ENCODE measurements at regions not wholly inside any gene's neighbourhood (a gene's known extent, or its start where the extent isn't known, plus 50 kb on each side); places are given as distances from the start of the nearest gene placed in this dataset.

DNA sequence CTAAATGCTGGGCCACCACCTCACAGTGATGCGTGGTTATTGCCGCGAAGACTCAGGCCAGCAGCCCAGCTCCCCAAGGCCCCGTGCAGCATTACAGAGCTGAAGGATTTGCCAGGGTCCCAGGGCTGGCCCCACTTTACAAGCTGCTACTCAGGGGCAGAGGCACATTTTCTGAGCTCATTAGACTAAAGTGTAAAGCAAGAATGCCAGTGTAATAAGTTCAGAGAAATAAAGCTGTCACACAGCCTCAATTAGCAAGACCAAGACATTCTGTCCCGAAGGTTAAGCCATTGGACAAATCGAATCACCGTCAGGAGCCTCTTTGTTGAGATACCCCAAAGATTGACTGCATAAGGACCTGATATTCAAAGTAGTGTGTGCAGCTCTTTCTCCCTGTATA is 428.4 kb downstream of the EFNB2 start (continued):
- no peak for TF ChIP-seq ETS1 (IDR thresholded peaks at IDR 0.05)
- no peak for TF ChIP-seq ZNF331 (CRISPR knock-in tag; IDR thresholded peaks at IDR 0.05; ENCODE audit: low read depth)

DNA sequence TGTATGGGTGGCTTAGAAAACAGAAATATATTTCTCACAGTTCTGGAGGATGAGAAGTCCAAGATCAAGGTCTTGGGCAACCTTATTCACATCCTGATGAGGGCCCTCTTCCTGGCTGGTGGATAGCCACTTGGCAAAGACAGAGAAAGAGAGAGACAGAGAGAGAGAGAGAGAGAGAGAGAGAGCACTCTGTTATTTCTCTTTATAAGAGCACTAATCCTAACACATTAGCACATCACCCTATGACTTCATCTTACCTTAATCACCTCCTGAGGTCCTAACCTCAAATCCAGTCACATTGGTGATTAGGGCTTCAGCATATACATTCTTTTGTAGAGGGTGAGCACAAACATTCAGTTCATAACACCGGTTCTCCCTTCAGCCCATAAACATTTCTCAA is 430.3 kb downstream of the EFNB2 start:
- H3K36me3 Mint-ChIP-seq (ENCODE audit: low read depth), result peaks cover 4% of the 10 kb centered on the region; the same call in 1 of the 3 replicates
- no peak for ATAC-seq
- Histone ChIP-seq H3K4me3 (no peak overlapping the region), H3K4me1 (ENCODE audit: insufficient read depth) (peaks cover 21% of the 10 kb centered on the region), H3K4me2 (no peak overlapping the region), H3K79me2 (replicated peaks; ENCODE audit: insufficient read depth) (no peaks in the 10 kb centered on the region), H4K20me1 (replicated peaks; ENCODE audit: insufficient read depth) (no peaks in the 10 kb centered on the region), H3K36me3 (ENCODE audit: insufficient read depth) (no peaks in the 10 kb centered on the region), H3K27ac (ENCODE audit: low read depth) (no peak overlapping the region), H3F3A (replicated peaks; ENCODE audit: low read depth) (no peaks in the 10 kb centered on the region), H3K9me2 (ENCODE audit: insufficient read depth) (no peaks in the 10 kb centered on the region; the same call in 1 of the 2 replicates), H3K27me3 (ENCODE audit: insufficient read depth) (no peaks in the 10 kb centered on the region), H2AFZ (no peak overlapping the region)
- peaks cover 36% of the 10 kb centered on the region for H3K4me1 Mint-ChIP-seq
- H3K27me3 Mint-ChIP-seq (ENCODE audit: insufficient read depth, low read depth, poor library complexity), result peaks cover 4% of the 10 kb centered on the region
- no peaks in the 10 kb centered on the region for H3K9me3 Mint-ChIP-seq
- H3K27ac Mint-ChIP-seq, result no peak overlapping the region
- H3K4me3 Mint-ChIP-seq, result no peak overlapping the region
- no peak for DNase-seq (ENCODE audit: low spot score)
- TF ChIP-seq POLR2AphosphoS5 (IDR thresholded peaks at IDR 0.05; ENCODE audit: low read depth), result no peak

GRCh38 chr13:106104281-106104901 is 431.1 kb downstream of the EFNB2 start:
- H3K27ac Mint-ChIP-seq, result no peak overlapping the region
- TF ChIP-seq ETS1 (IDR thresholded peaks at IDR 0.05) (no peak), EZH2phosphoT487 (IDR thresholded peaks at IDR 0.05; ENCODE audit: unreplicated experiment) (no peak)
- peaks cover 4% of the 10 kb centered on the region; the same call in 1 of the 3 replicates for H3K36me3 Mint-ChIP-seq (ENCODE audit: low read depth)
- no peaks in the 10 kb centered on the region for H3K27me3 ChIP-seq (ENCODE audit: insufficient read depth)
- no peak overlapping the region for H3K4me3 Mint-ChIP-seq
- H3K79me2 ChIP-seq (replicated peaks; ENCODE audit: insufficient read depth), result no peaks in the 10 kb centered on the region
- H4K20me1 ChIP-seq (replicated peaks; ENCODE audit: insufficient read depth), result no peaks in the 10 kb centered on the region
- H3K27me3 Mint-ChIP-seq (ENCODE audit: insufficient read depth, low read depth, poor library complexity), result peaks cover 6% of the 10 kb centered on the region
- H3K9me3 Mint-ChIP-seq, result no peaks in the 10 kb centered on the region
- ATAC-seq (no peak), DNase-seq (ENCODE audit: low spot score) (no peak)
- peaks cover 28% of the 10 kb centered on the region for H3K4me1 ChIP-seq (ENCODE audit: insufficient read depth)
- no peaks in the 10 kb centered on the region; the same call in 1 of the 2 replicates for H3K9me2 ChIP-seq (ENCODE audit: insufficient read depth)
- H3F3A ChIP-seq (replicated peaks; ENCODE audit: low read depth), result no peaks in the 10 kb centered on the region; the same call in 1 of the 2 replicates
- H2AFZ ChIP-seq, result no peak overlapping the region
- H3K27ac ChIP-seq (ENCODE audit: low read depth), result no peak overlapping the region
- no peaks in the 10 kb centered on the region for H3K36me3 ChIP-seq (ENCODE audit: insufficient read depth)
- H3K4me3 ChIP-seq, result no peak overlapping the region
- H3K4me2 ChIP-seq, result no peak overlapping the region
- peaks cover 43% of the 10 kb centered on the region for H3K4me1 Mint-ChIP-seq

- Mint-ChIP-seq H3K36me3 (ENCODE audit: low read depth) (peaks cover 4% of the 10 kb centered on the region; the same call in 1 of the 3 replicates), H3K9me3 (no peaks in the 10 kb centered on the region), H3K27ac (no peak overlapping the region), H3K27me3 (ENCODE audit: insufficient read depth, low read depth, poor library complexity) (peaks cover 6% of the 10 kb centered on the region), H3K4me1 (peaks cover 49% of the 10 kb centered on the region), H3K4me3 (no peak overlapping the region)
- Histone ChIP-seq H3K27me3 (ENCODE audit: insufficient read depth) (no peaks in the 10 kb centered on the region), H3K9me2 (ENCODE audit: insufficient read depth) (no peaks in the 10 kb centered on the region; the same call in 1 of the 2 replicates), H3K4me2 (no peak overlapping the region), H3K4me3 (no peak overlapping the region), H3K27ac (ENCODE audit: low read depth) (no peak overlapping the region), H3F3A (replicated peaks; ENCODE audit: low read depth) (peaks cover 5% of the 10 kb centered on the region; the same call in 1 of the 2 replicates), H3K36me3 (ENCODE audit: insufficient read depth) (no peaks in the 10 kb centered on the region), H3K79me2 (replicated peaks; ENCODE audit: insufficient read depth) (no peaks in the 10 kb centered on the region), H3K4me1 (ENCODE audit: insufficient read depth) (peaks cover 35% of the 10 kb centered on the region), H4K20me1 (replicated peaks; ENCODE audit: insufficient read depth) (no peaks in the 10 kb centered on the region), H2AFZ (no peak overlapping the region)
- no peak for ATAC-seq
- TF ChIP-seq JUNB (IDR thresholded peaks at IDR 0.05; ENCODE audit: unreplicated experiment) (no peak), NANOG (IDR thresholded peaks at IDR 0.05; ENCODE audit: borderline replicate concordance) (no peak), REST (IDR thresholded peaks at IDR 0.05; ENCODE audit: unreplicated experiment) (no peak), STAT1 (IDR thresholded peaks at IDR 0.05; ENCODE audit: unreplicated experiment) (no peak), POLR2AphosphoS5 (IDR thresholded peaks at IDR 0.05; ENCODE audit: low read depth) (no peak), CREB1 (CRISPR knock-in tag; IDR thresholded peaks at IDR 0.05; ENCODE audit: low read depth) (no peak)
- TF ChIP-seq, protein P1, sequence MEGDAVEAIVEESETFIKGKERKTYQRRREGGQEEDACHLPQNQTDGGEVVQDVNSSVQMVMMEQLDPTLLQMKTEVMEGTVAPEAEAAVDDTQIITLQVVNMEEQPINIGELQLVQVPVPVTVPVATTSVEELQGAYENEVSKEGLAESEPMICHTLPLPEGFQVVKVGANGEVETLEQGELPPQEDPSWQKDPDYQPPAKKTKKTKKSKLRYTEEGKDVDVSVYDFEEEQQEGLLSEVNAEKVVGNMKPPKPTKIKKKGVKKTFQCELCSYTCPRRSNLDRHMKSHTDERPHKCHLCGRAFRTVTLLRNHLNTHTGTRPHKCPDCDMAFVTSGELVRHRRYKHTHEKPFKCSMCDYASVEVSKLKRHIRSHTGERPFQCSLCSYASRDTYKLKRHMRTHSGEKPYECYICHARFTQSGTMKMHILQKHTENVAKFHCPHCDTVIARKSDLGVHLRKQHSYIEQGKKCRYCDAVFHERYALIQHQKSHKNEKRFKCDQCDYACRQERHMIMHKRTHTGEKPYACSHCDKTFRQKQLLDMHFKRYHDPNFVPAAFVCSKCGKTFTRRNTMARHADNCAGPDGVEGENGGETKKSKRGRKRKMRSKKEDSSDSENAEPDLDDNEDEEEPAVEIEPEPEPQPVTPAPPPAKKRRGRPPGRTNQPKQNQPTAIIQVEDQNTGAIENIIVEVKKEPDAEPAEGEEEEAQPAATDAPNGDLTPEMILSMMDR (conservative IDR thresholded peaks at IDR 0.05; ENCODE audit: low read depth in 2 of 2), result no peak
- DNase-seq (ENCODE audit: low spot score), result no peak
Observed at GRCh38 chr13:106103779-106104178, 431.7 kb downstream of the EFNB2 start.

Data from GM23338 (cell line).